ENCODE measurements at regions not wholly inside any gene's neighbourhood (a gene's known extent, or its start where the extent isn't known, plus 50 kb on each side); places are given as distances from the start of the nearest gene placed in this dataset.

DNA sequence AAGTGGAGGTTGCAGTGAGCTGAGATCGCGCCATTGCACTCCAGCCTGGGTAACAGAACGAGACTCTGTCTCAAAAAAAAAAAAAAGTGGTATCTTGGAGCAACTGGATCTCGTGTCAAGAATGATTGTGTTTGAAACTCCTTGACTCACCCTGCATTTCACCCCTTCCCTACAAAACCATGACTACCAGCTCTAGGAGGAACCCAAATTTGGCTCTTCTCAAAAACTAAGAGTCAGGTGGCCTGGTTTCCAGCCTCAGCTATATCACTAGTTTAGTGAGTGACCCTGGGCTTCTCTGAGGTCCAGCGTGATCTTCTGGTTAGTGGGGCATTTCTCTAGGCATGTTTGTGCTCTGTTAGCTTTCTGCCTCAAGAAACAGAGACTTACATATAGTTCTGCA is 222.1 kb downstream of the FAM43A start:
- TF ChIP-seq NFATC3 (CRISPR knock-in tag; IDR thresholded peaks at IDR 0.05): no peak
- TF ChIP-seq ZNF589 (CRISPR knock-in tag; conservative IDR thresholded peaks at IDR 0.05): no peak
